HG03139 (cell line): ENCODE measurements at regions not wholly inside any gene's neighbourhood (a gene's known extent, or its start where the extent isn't known, plus 50 kb on each side); places are given as distances from the start of the nearest gene placed in this dataset.
"Not testable (repeated sequence)": the region's sequence is repeated elsewhere in the genome, so short reads cannot be mapped to it uniquely, and the experiment has no call there.

ENCODE experiments used
- ATAC-seq: cut with Tn5 transposase; IDR thresholded peaks from one replicate; pipeline ENCODE4 v1.9.1; 2021; ENCODE audit not compliant: unreplicated experiment

DNA sequence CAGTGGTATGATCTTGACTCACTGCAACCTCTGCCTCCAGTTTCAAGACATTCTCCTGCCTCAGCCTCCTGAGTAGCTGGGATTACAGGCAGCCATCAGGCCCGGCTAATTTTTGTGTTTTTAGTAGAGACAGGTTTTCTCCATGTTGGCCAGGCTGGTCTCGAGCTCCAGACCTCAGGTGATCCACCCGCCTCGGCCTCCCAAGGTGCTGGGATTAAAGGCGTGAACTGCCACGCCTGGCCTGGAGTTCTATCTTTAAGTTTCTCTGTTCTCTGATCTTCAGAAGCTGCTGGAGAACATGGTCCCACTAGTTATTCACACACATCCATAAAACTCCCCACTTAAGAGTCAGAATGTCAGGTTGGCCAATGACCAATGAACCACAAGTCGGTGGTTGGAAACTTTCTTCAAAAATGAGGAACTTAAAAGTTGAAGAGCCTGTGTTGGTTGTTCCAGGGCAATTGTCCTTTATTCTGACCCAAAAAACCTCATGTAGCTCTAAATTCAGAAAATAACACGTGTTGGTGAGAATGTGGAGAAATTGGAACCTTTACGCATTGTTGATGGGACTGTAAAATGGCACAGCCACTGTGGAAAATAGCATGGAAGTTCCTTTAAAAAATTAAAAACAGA is 55.9 kb upstream of the PIK3CB start:
- peak; percentile 81 for ATAC-seq

DNA sequence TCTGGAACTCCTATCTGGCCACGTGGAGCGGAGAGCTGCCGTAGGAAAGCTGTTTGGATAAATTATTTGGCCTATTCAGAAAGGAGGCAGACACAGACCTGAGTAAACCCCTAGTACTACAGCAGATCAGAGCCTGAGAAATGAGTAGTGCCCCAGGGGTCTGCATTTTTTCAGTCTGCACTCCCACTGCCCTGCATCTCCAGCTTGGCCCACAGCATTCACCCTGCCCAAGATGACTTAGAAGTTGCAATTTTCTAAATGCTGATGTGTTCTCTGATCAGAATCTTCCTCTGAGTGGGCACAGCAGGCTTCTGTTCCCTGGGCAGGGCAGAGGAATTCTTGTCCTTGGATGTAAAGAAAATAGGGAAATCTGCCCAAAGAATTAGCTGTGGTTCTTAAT is 55.1 kb upstream of the PIK3CB start:
- ATAC-seq, result no peak

GRCh38 chr3:138888560-138888959 is 53.8 kb upstream of the PIK3CB start:
- no peak for ATAC-seq

DNA sequence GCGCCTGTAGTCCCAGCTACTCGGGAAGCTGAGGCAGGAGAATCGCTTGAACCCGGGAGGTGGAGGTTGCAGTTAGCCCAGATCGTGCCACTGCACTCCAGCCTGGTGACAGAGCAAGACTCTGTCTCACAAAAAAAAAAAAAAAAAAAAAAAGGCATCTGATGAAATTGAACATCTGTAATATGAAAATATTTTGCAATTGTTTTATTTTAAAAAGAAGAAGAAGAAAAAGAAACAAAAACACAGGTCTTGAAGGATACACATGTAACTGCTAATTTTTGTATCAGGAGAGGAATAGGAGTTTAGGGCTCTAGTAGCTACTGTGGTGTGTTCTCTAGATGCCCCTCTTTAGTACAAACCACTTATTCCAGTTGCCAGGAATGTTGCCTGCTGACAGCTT is 51.4 kb upstream of the PIK3CB start:
- ATAC-seq, result not testable (repeated sequence)
